ENCODE measurements at regions not wholly inside any gene's neighbourhood (a gene's known extent, or its start where the extent isn't known, plus 50 kb on each side); places are given as distances from the start of the nearest gene placed in this dataset.

- in situ Hi-C loops (cut with MboI; ENCODE audit: low pct_unique_long_range_greater_than_20kb, low sequenced_read_pairs, unreplicated experiment), result no loop called here
- no peak for TF ChIP-seq CTCF (IDR thresholded peaks at IDR 0.05; ENCODE audit: extremely low read depth, insufficient read depth, missing control alignments)
- no peak for DNase-seq (ENCODE audit: low spot score)
These were observed 81.7 kb upstream of the SPHKAP start for GRCh38 chr2:228263156-228263555.

GRCh38 chr2:228261546-228261945 is 80.1 kb upstream of the SPHKAP start:
- in situ Hi-C loops (cut with MboI; ENCODE audit: low pct_unique_long_range_greater_than_20kb, low sequenced_read_pairs, unreplicated experiment), result no loop called here
- TF ChIP-seq CTCF (IDR thresholded peaks at IDR 0.05; ENCODE audit: extremely low read depth, insufficient read depth, missing control alignments), result no peak
- no peak for DNase-seq (ENCODE audit: low spot score)

- in situ Hi-C loops (cut with MboI; ENCODE audit: low pct_unique_long_range_greater_than_20kb, low sequenced_read_pairs, unreplicated experiment), result no loop called here
- no peak for TF ChIP-seq CTCF (IDR thresholded peaks at IDR 0.05; ENCODE audit: extremely low read depth, insufficient read depth, missing control alignments)
- DNase-seq (ENCODE audit: low spot score), result no peak
These were observed 75.9 kb upstream of the SPHKAP start for GRCh38 chr2:228257379-228257778.

GRCh38 chr2:228253752-228254151 is 72.3 kb upstream of the SPHKAP start:
- in situ Hi-C loops (cut with MboI; ENCODE audit: low pct_unique_long_range_greater_than_20kb, low sequenced_read_pairs, unreplicated experiment), result no loop called here
- DNase-seq (ENCODE audit: low spot score), result no peak
- no peak for TF ChIP-seq CTCF (IDR thresholded peaks at IDR 0.05; ENCODE audit: extremely low read depth, insufficient read depth, missing control alignments)

DNA sequence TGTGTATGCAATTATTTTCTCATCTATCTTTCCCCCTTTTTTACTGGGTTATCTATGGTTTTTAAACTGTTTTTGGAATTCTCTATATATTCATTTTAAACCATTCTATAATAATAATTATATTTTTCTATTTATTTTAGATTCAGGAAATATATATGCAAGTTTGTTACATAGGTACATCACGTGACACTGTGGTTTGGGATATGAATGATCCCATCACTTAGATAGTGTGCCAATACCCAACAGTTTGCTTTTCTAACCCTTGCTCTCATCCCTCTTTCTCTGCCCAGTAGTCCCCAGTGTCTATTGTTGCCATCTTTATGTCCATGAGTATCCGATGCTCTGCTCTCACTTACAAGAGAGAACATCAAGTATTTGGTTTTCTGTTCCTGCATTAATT is 65.8 kb upstream of the SPHKAP start:
- no peak for DNase-seq (ENCODE audit: low spot score)
- no peak for TF ChIP-seq CTCF (IDR thresholded peaks at IDR 0.05; ENCODE audit: extremely low read depth, insufficient read depth, missing control alignments)
- in situ Hi-C loops (cut with MboI; ENCODE audit: low pct_unique_long_range_greater_than_20kb, low sequenced_read_pairs, unreplicated experiment), result no loop called here

- TF ChIP-seq CTCF (IDR thresholded peaks at IDR 0.05; ENCODE audit: extremely low read depth, insufficient read depth, missing control alignments), result no peak
- in situ Hi-C loops (cut with MboI; ENCODE audit: low pct_unique_long_range_greater_than_20kb, low sequenced_read_pairs, unreplicated experiment), result no loop called here
- no peak for DNase-seq (ENCODE audit: low spot score)
These were observed 64.1 kb upstream of the SPHKAP start for GRCh38 chr2:228245601-228246000.

DNA sequence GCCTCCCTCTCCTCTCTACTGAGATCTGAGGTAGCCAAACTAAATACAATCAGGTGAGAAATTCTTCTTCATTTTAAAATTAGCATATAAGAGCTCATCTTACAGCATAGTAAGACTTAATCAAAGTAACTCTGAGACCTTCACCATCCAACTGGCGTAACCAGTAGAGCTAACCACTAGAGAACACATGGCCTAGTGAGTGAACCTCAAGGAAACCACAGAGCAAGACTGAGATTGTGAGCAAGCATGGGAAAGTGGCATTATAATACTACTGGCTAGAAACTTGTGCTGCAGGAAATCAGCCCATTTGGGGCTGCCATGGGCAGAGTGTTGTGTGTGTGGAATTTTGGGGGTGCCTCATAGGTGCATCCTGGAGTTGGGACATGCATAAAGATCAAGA is 61.1 kb upstream of the SPHKAP start:
- no peak for TF ChIP-seq CTCF (IDR thresholded peaks at IDR 0.05; ENCODE audit: extremely low read depth, insufficient read depth, missing control alignments)
- in situ Hi-C loops (cut with MboI; ENCODE audit: low pct_unique_long_range_greater_than_20kb, low sequenced_read_pairs, unreplicated experiment), result no loop called here
- DNase-seq (ENCODE audit: low spot score), result no peak

Measured in GM13977 (cell line).